Activated CD4-positive, alpha-beta T cell treated with anti-CD3 and anti-CD28 coated beads, Interleukin-2, Interleukin-4, amounts not matched to agents 100 ng/mL and 50 ng/mL, durations not matched to agents 16 hours and 8 hours (primary cell): ENCODE measurements at regions not wholly inside any gene's neighbourhood (a gene's known extent, or its start where the extent isn't known, plus 50 kb on each side); places are given as distances from the start of the nearest gene placed in this dataset.
A peak's percentile ranks its signal among the peaks of the same experiment; 100 is the strongest.

Experiments
- DNase-seq: peaks from one replicate; pipeline ENCODE4 v3.0.0-alpha.2; 2020; ENCODE audit warnings: low spot score

- DNase-seq, result peak; percentile 11
Measured at GRCh38 chr19:46546194-46546896, 50.7 kb upstream of the PNMA8B start.

- no peak for DNase-seq
Measured at GRCh38 chr19:46550684-46551083, 50.4 kb upstream of the CALM3 start.

- DNase-seq, result no peak
Measured at GRCh38 chr19:46551164-46551563, 50.0 kb upstream of the CALM3 start.
